IPS-18a (cell line): ENCODE measurements at regions not wholly inside any gene's neighbourhood (a gene's known extent, or its start where the extent isn't known, plus 50 kb on each side); places are given as distances from the start of the nearest gene placed in this dataset.

Source experiments
- H3K27ac ChIP-seq: one replicate; pipeline ENCODE4 v1.5.1; 2013; ENCODE audit warnings: low read length
- H3K27me3 ChIP-seq: one replicate; pipeline ENCODE4 v1.6.1; 2013; ENCODE audit warnings: mild to moderate bottlenecking, low read length; ENCODE audit not compliant: control insufficient read depth, insufficient read depth
- H3K36me3 ChIP-seq: one replicate; pipeline ENCODE4 v1.6.1; 2013; ENCODE audit warnings: low read depth, low read length; ENCODE audit not compliant: control insufficient read depth
- H3K4me1 ChIP-seq: one replicate; pipeline ENCODE4 v1.6.1; 2013; ENCODE audit warnings: low read depth, low read length; ENCODE audit not compliant: control insufficient read depth
- H3K4me3 ChIP-seq: one replicate; pipeline ENCODE4 v1.5.1; 2013; ENCODE audit warnings: low read length
- H3K9ac ChIP-seq: one replicate; pipeline ENCODE4 v1.6.1; 2013; ENCODE audit warnings: mild to moderate bottlenecking, low read length, moderate library complexity
- H3K9me3 ChIP-seq: one replicate; pipeline ENCODE4 v1.6.1; 2013; ENCODE audit warnings: low read depth, low read length; ENCODE audit not compliant: control insufficient read depth

DNA sequence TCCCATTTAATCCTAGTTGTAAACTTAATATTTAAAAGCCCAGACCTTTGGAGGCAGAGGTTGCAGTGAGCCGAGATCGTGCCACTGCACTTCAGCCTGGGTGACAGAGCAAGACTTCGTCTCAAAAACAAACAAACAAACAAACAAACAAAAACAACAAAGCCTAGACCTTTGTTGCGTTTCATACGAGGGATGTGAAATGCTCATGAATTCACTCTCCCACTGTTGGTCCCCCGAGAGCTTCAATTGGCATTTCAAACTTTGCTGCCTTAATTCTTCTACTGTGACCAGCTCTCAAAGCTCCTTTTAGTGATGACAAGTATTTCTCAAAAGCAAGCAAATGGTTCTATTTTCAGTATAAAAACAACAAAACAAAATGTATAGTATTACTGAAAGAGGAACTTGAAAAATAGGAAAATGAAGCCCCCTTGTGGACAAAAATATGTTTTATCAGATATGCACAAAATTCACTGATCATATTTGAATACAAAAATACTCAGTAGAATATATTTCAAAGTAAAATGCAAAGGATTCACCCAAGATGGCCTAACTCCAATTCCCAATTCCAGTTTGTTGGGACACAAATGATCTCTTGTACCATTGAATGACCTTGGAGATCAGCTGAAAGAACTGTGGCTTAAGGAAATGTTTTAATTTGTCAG lies 140.4 kb downstream of the ESM1 start:
- no peak overlapping the region for H3K9ac ChIP-seq

GRCh38 chr5:54844266-54844665 lies 141.1 kb downstream of the ESM1 start:
- H3K36me3 ChIP-seq: no peaks in the 10 kb centered on the region
- no peaks in the 10 kb centered on the region for H3K27me3 ChIP-seq
- no peak overlapping the region for H3K4me3 ChIP-seq
- H3K27ac ChIP-seq: no peak overlapping the region
- no peaks in the 10 kb centered on the region for H3K9me3 ChIP-seq
- no peak overlapping the region for H3K9ac ChIP-seq
- H3K4me1 ChIP-seq: no peaks in the 10 kb centered on the region

More for the DNA sequence above, 140.4 kb downstream of the ESM1 start:
- Histone ChIP-seq H3K9me3 (no peaks in the 10 kb centered on the region), H3K27me3 (no peaks in the 10 kb centered on the region), H3K4me3 (no peak overlapping the region), H3K36me3 (no peaks in the 10 kb centered on the region), H3K4me1 (no peaks in the 10 kb centered on the region), H3K27ac (no peak overlapping the region)

GRCh38 chr5:54841481-54841880 lies 143.9 kb downstream of the ESM1 start:
- no peaks in the 10 kb centered on the region for H3K36me3 ChIP-seq
- H3K4me1 ChIP-seq: no peaks in the 10 kb centered on the region
- H3K4me3 ChIP-seq: no peak overlapping the region
- no peaks in the 10 kb centered on the region for H3K27me3 ChIP-seq
- no peak overlapping the region for H3K9ac ChIP-seq
- no peaks in the 10 kb centered on the region for H3K9me3 ChIP-seq
- no peak overlapping the region for H3K27ac ChIP-seq

GRCh38 chr5:54838843-54839242 lies 146.6 kb downstream of the ESM1 start:
- Histone ChIP-seq H3K9me3 (no peaks in the 10 kb centered on the region), H3K27me3 (no peaks in the 10 kb centered on the region), H3K27ac (no peak overlapping the region), H3K36me3 (no peaks in the 10 kb centered on the region), H3K9ac (no peak overlapping the region), H3K4me3 (no peak overlapping the region), H3K4me1 (no peaks in the 10 kb centered on the region)

GRCh38 chr5:54837981-54838380 lies 147.4 kb downstream of the ESM1 start:
- no peaks in the 10 kb centered on the region for H3K27me3 ChIP-seq
- no peaks in the 10 kb centered on the region for H3K36me3 ChIP-seq
- H3K9ac ChIP-seq: no peak overlapping the region
- no peaks in the 10 kb centered on the region for H3K9me3 ChIP-seq
- H3K27ac ChIP-seq: no peak overlapping the region
- no peaks in the 10 kb centered on the region for H3K4me1 ChIP-seq
- no peak overlapping the region for H3K4me3 ChIP-seq

DNA sequence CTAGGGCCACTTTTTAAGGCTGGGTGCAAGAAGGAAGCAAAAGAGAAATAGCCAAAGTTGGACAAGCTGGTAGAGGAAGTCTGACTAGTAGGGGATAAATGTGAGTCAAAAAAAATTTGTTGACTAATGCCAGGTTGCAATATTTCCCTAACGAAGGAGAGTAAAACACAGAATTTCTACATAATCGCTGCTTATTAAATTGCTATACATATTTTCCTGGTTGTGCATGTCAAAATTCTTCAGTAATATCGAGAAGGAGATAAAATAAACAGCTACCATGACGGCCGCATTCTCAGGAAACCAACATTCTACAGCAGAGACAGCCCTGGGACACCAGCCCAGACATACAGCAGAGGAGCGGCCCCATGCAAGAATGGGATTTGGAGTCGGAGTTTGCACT lies 148.3 kb downstream of the ESM1 start:
- Histone ChIP-seq H3K36me3 (no peaks in the 10 kb centered on the region), H3K4me3 (no peak overlapping the region), H3K27ac (no peak overlapping the region), H3K9ac (no peak overlapping the region), H3K9me3 (no peaks in the 10 kb centered on the region), H3K4me1 (no peaks in the 10 kb centered on the region), H3K27me3 (no peaks in the 10 kb centered on the region)

GRCh38 chr5:54835647-54836046 lies 149.7 kb downstream of the ESM1 start:
- Histone ChIP-seq H3K36me3 (no peaks in the 10 kb centered on the region), H3K27me3 (no peaks in the 10 kb centered on the region), H3K9ac (no peak overlapping the region), H3K4me1 (no peaks in the 10 kb centered on the region), H3K27ac (no peak overlapping the region), H3K9me3 (no peaks in the 10 kb centered on the region), H3K4me3 (no peak overlapping the region)

GRCh38 chr5:54834121-54834842 lies 151.1 kb downstream of the ESM1 start:
- H3K36me3 ChIP-seq: no peaks in the 10 kb centered on the region
- no peak overlapping the region for H3K4me3 ChIP-seq
- no peaks in the 10 kb centered on the region for H3K27me3 ChIP-seq
- H3K27ac ChIP-seq: no peak overlapping the region
- H3K4me1 ChIP-seq: no peaks in the 10 kb centered on the region
- H3K9ac ChIP-seq: no peak overlapping the region
- H3K9me3 ChIP-seq: no peaks in the 10 kb centered on the region

GRCh38 chr5:54833590-54833989 lies 151.8 kb downstream of the ESM1 start:
- Histone ChIP-seq H3K36me3 (no peaks in the 10 kb centered on the region), H3K9ac (no peak overlapping the region), H3K27ac (no peak overlapping the region)

GRCh38 chr5:54832858-54833257 lies 152.5 kb downstream of the ESM1 start:
- H3K4me3 ChIP-seq: no peak overlapping the region
- H3K9me3 ChIP-seq: no peaks in the 10 kb centered on the region
- no peaks in the 10 kb centered on the region for H3K4me1 ChIP-seq
- no peaks in the 10 kb centered on the region for H3K27me3 ChIP-seq
- H3K27ac ChIP-seq: no peak overlapping the region
- H3K9ac ChIP-seq: no peak overlapping the region
- no peaks in the 10 kb centered on the region for H3K36me3 ChIP-seq

More at GRCh38 chr5:54833590-54833989, 151.8 kb downstream of the ESM1 start:
- Histone ChIP-seq H3K4me3 (no peak overlapping the region), H3K27me3 (no peaks in the 10 kb centered on the region), H3K9me3 (no peaks in the 10 kb centered on the region), H3K4me1 (no peaks in the 10 kb centered on the region)

DNA sequence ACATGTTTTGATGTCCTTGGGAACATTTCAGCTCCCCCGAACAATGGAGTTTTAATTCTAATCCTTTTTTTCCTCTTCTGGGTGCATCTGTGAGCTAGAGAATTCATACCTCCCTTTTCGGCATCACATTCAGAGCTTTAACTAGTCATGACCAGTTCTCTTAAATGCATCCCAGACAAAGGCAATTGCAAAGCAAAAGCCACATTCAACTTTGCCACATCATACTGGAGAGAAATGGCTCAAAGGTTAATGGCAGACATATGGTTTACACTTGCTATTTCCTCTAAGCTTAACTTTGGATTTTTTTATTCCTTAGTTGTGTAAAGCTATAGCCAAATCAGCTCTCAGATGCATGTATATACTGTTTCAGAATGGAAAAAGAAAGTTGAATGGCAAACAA lies 153.3 kb downstream of the ESM1 start:
- H3K4me3 ChIP-seq: no peak overlapping the region
- no peak overlapping the region for H3K27ac ChIP-seq
- no peaks in the 10 kb centered on the region for H3K4me1 ChIP-seq
- H3K27me3 ChIP-seq: no peaks in the 10 kb centered on the region
- no peak overlapping the region for H3K9ac ChIP-seq
- no peaks in the 10 kb centered on the region for H3K9me3 ChIP-seq
- H3K36me3 ChIP-seq: no peaks in the 10 kb centered on the region

DNA sequence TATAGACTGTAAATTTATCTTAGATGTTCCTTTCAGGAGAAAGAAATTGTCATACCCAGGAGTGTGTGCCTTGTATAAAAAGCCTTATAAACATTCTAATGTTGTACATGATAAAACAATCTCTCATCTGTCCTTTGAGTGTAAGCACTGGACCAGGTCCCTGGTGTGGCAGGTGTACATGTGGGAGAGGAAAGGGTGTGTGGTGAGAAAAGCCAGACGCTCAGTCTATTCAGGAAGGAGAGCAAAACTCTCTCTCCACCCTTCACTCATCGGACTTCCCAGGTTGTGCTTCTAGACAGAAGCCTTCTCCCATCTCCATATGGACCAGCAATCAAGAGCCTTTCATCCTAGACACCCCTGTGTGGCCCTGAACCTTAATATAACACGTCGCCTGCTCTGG lies 154.2 kb downstream of the ESM1 start:
- Histone ChIP-seq H3K27me3 (no peaks in the 10 kb centered on the region), H3K4me3 (no peak overlapping the region), H3K9ac (no peak overlapping the region), H3K9me3 (no peaks in the 10 kb centered on the region), H3K36me3 (no peaks in the 10 kb centered on the region), H3K27ac (no peak overlapping the region), H3K4me1 (no peaks in the 10 kb centered on the region)
